Natural killer cell (primary cell): ENCODE measurements at regions not wholly inside any gene's neighbourhood (a gene's known extent, or its start where the extent isn't known, plus 50 kb on each side); places are given as distances from the start of the nearest gene placed in this dataset.

ENCODE experiments used
- ATAC-seq, 3 donors: fragments of 150-1000 bp in 2 of 3; fragments of 200-7000 bp in 1 of 3; cut with Tn5 transposase; 1 replicate in 1 of 3; 2 replicates in 2 of 3; pipeline ENCODE4 v1.10.0; 2021; ENCODE audit warnings: mild to moderate bottlenecking in 2 of 3, moderate library complexity in 2 of 3
- DNase-seq, 2 donors: peaks; one replicate each; pipeline versions ENCODE4 v3.0.0 to v3.0.0-alpha.2; 2013 to 2021; ENCODE audit warnings: mixed read lengths in 1 of 2
- H3K27ac ChIP-seq: one replicate; pipeline ENCODE4 v1.5.1; 2013; ENCODE audit warnings: mild to moderate bottlenecking, low read length
- H3K27me3 ChIP-seq: one replicate; pipeline ENCODE4 v1.6.1; 2013; ENCODE audit warnings: low read length; ENCODE audit not compliant: control insufficient read depth, insufficient read depth
- H3K36me3 ChIP-seq: one replicate; pipeline ENCODE4 v1.6.1; 2013; ENCODE audit warnings: low read length; ENCODE audit not compliant: control insufficient read depth, insufficient read depth
- H3K4me1 ChIP-seq: one replicate; pipeline ENCODE4 v1.6.1; 2013; ENCODE audit warnings: low read length; ENCODE audit not compliant: control insufficient read depth, insufficient read depth
- H3K4me3 ChIP-seq: one replicate; pipeline ENCODE4 v1.5.1; 2013; ENCODE audit warnings: low read length
- H3K9me3 ChIP-seq: one replicate; pipeline ENCODE4 v1.6.1; 2013; ENCODE audit warnings: low read length; ENCODE audit not compliant: control insufficient read depth, insufficient read depth
- H3K27ac Mint-ChIP-seq, 2 donors: one replicate each; pipeline ENCODE4 v1.8.0; 2022; ENCODE audit warnings: mild to moderate bottlenecking in 2 of 2, mixed read lengths in 2 of 2, moderate library complexity in 1 of 2
- H3K27me3 Mint-ChIP-seq, 2 donors: one replicate each; pipeline ENCODE4 v1.8.0; 2022; ENCODE audit warnings: low read depth in 2 of 2, mixed read lengths in 2 of 2
- H3K36me3 Mint-ChIP-seq: one replicate; pipeline ENCODE4 v1.8.0; 2022; ENCODE audit warnings: mixed read lengths
- H3K4me1 Mint-ChIP-seq, 2 donors: one replicate each; pipeline ENCODE4 v1.8.0; 2022; ENCODE audit warnings: mixed read lengths in 2 of 2
- H3K4me3 Mint-ChIP-seq: one replicate; pipeline ENCODE4 v1.8.0; 2022; ENCODE audit warnings: mild to moderate bottlenecking, moderate library complexity, mixed read lengths
- H3K9me3 Mint-ChIP-seq, 2 donors: one replicate each; pipeline ENCODE4 v1.8.0; 2022; ENCODE audit warnings: mixed read lengths in 2 of 2
- CTCF ChIP-seq: fragments of 200-600 bp; IDR thresholded peaks from one replicate; pipeline ENCODE4 v1.8.0; 2022; ENCODE audit warnings: antibody characterized with exemption
- WGBS: methylation state at CpG from one replicate; pipeline ENCODE4 v1.1.7; 2013; ENCODE audit warnings: missing lambda C conversion rate; ENCODE audit not compliant: insufficient coverage; 5-methylcytosine and 5-hydroxymethylcytosine counted together
- intact Hi-C: fragments of 100-400 bp; cut with micrococcal nuclease; formaldehyde crosslinking; loops from one replicate; pipeline ENCODE4 v1.14.2; 2022

- DNase-seq (no peak), ATAC-seq (no peak)
- H3K27ac ChIP-seq = no peak overlapping the region
- Mint-ChIP-seq H3K27ac (no peak overlapping the region), H3K9me3 (peaks cover 4 to 18% of the 10 kb centered on the region in 2 donors), H3K4me1 (no peaks in the 10 kb centered on the region), H3K4me3 (no peak overlapping the region), H3K27me3 (no peaks in the 10 kb centered on the region), H3K36me3 (peaks cover 6% of the 10 kb centered on the region)
- no peaks in the 10 kb centered on the region for H3K27me3 ChIP-seq
- no peak overlapping the region for H3K4me3 ChIP-seq
- intact Hi-C loops = no loop called here
- no peak for TF ChIP-seq CTCF
- H3K36me3 ChIP-seq = no peaks in the 10 kb centered on the region
- H3K9me3 ChIP-seq = no peaks in the 10 kb centered on the region
- 100% methylated on average over 1 of the region's 2 CpGs for WGBS
- no peaks in the 10 kb centered on the region for H3K4me1 ChIP-seq
Measured at GRCh38 chr11:80365076-80365725, 924.4 kb upstream of the TENM4 start.

DNA sequence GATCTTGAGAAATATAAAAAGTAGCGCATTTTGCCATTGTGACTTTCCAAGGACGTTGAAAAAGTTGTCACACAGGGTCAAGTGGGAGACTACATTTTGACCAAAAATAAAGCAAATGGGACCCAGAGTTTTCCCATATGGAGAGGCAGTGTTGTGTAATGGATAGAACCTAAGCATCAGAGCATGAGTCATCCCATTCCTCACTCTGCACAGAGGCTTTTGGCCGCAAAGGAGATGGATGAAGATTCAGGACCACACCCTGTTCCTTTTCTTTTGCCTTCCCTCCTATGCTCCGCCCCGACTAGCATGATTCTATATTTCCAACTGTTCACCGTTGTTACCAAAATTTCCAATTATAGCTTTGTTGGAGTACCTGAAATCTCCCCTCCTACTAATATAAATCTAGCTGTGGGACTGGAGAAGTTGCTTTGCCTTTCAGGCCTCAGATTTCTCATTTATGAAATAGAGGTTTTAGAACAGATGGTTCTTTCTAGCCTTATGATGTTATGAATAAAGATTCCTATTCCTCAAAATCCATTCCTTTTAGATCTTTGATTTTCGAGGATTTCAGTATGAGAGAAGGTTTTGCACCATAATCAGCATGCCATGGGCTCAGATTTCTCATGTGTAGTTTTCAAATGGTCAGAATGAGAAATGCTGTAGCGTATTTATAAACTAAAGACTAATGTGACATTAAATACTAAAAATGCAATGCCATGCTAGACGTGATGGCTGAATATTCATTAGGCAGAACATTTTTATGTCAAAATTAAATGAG, 921.9 kb upstream of the TENM4 start:
- Mint-ChIP-seq H3K27me3 (no peaks in the 10 kb centered on the region), H3K27ac (no peak overlapping the region), H3K4me1 (no peaks in the 10 kb centered on the region), H3K4me3 (no peak overlapping the region), H3K9me3 (peaks cover 10 to 16% of the 10 kb centered on the region in 2 donors), H3K36me3 (peaks cover 6% of the 10 kb centered on the region)
- Histone ChIP-seq H3K36me3 (no peaks in the 10 kb centered on the region), H3K27ac (no peak overlapping the region), H3K4me3 (no peak overlapping the region), H3K9me3 (no peaks in the 10 kb centered on the region), H3K27me3 (no peaks in the 10 kb centered on the region), H3K4me1 (no peaks in the 10 kb centered on the region)
- DNase-seq (no peak), ATAC-seq (no peak)
- intact Hi-C loops = no loop called here
- 82% methylated on average over 6 of the region's 9 CpGs for WGBS
- no peak for TF ChIP-seq CTCF

DNA sequence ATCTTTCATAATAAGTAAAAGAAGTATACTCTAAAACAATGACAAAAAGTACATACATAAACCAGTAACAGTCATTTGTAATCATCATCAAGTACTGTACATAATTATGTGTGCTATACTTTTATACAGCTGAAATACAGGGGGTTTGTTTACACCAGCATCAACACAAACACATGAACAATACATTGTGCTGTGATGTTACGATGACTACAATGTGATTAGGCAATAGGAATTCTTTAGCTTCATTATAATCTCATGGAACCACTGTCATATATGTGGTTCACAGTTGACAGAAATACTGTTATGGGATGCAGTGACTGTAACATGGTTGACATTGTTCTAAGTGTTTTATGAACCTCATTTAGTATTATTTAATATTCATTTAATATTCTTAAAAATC, 914.4 kb upstream of the TENM4 start:
- no peaks in the 10 kb centered on the region for H3K9me3 ChIP-seq
- no peaks in the 10 kb centered on the region for H3K4me1 Mint-ChIP-seq
- no CpG with 5 or more reads among the region's 1 CpG for WGBS
- intact Hi-C loops = no loop called here
- H3K4me3 ChIP-seq = no peak overlapping the region
- H3K27me3 ChIP-seq = no peaks in the 10 kb centered on the region
- H3K27ac ChIP-seq = no peak overlapping the region
- DNase-seq = no peak
- no peaks in the 10 kb centered on the region for H3K36me3 Mint-ChIP-seq
- no peak overlapping the region for H3K4me3 Mint-ChIP-seq
- TF ChIP-seq CTCF = no peak
- no peaks in the 10 kb centered on the region for H3K36me3 ChIP-seq
- H3K4me1 ChIP-seq = no peaks in the 10 kb centered on the region
- H3K9me3 Mint-ChIP-seq = peaks cover 12 to 14% of the 10 kb centered on the region in 2 donors
- ATAC-seq = no peak
- H3K27ac Mint-ChIP-seq = no peak overlapping the region
- H3K27me3 Mint-ChIP-seq = no peaks in the 10 kb centered on the region
